ENCODE measurements at regions not wholly inside any gene's neighbourhood (a gene's known extent, or its start where the extent isn't known, plus 50 kb on each side); places are given as distances from the start of the nearest gene placed in this dataset.
"Not testable (repeated sequence)": the region's sequence is repeated elsewhere in the genome, so short reads cannot be mapped to it uniquely, and the experiment has no call there.

DNA sequence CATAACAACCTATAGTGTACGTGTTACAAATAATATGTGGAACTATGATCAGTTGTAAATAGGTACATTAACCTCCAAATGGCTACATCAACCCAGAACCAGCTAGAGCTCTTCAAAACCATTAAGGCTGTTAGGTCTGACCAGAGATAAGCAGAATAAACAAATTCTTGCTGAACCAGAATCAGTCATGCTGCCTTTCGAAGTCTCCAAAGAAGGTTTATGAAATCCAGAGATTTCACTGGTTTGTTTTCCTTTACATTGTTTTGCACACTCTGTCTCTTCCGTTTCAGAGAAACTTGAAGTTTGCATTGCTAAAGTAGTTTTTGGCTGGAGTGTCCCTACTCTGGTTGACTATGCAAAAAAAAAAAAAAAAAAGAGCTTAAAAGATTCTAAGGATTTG lies 177.3 kb upstream of the SLIT2 start:
- TF ChIP-seq CTCF (IDR thresholded peaks at IDR 0.05), result no peak
- no peaks in the 10 kb centered on the region for H3K36me3 ChIP-seq
- no peaks in the 10 kb centered on the region for H3K27me3 ChIP-seq (ENCODE audit: low read depth)
- H3K4me1 ChIP-seq, result no peaks in the 10 kb centered on the region
- intact Hi-C loops (cut with DNase I), result no loop called here
- DNase-seq (no peak), ATAC-seq (no peak)
- H3K9me3 ChIP-seq, result no peaks in the 10 kb centered on the region
- no peak overlapping the region for H3K4me3 ChIP-seq
- no peak overlapping the region for H3K27ac ChIP-seq

GRCh38 chr4:20065952-20066351 lies 185.8 kb upstream of the SLIT2 start:
- intact Hi-C loops (cut with DNase I), result no loop called here
- no peak for DNase-seq
- Histone ChIP-seq H3K9me3 (no peaks in the 10 kb centered on the region), H3K27me3 (ENCODE audit: low read depth) (no peaks in the 10 kb centered on the region), H3K4me1 (no peaks in the 10 kb centered on the region), H3K27ac (no peak overlapping the region), H3K36me3 (no peaks in the 10 kb centered on the region), H3K4me3 (no peak overlapping the region)
- no peak for ATAC-seq
- TF ChIP-seq CTCF (IDR thresholded peaks at IDR 0.05), result no peak

DNA sequence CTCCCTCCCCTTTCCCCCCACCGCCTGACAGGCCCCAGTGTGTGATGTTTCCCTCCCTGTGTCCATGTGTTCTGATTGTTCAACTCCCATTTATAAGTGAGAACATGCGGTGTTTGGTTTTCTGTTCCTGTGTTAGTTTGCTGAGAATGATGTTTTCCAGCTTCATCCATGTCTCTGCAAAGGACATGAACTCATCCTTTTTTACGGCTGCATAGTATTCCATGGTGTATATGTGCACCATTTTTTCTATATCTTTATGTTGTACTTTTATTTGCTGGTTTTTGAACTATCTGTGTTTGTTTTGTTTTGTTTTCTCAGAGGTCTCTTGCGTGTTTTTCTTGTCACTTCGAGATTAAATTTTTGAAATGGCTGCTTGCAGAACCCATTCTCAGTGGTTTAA lies 188.8 kb upstream of the SLIT2 start:
- ATAC-seq; H3K4me3 ChIP-seq; H3K27ac ChIP-seq; H3K9me3 ChIP-seq; H3K4me1 ChIP-seq; H3K27me3 ChIP-seq (ENCODE audit: low read depth); intact Hi-C loops (cut with DNase I); DNase-seq; H3K36me3 ChIP-seq: not testable (repeated sequence)

- ATAC-seq, result no peak
These were observed 189.7 kb upstream of the SLIT2 start for GRCh38 chr4:20062054-20062453.

DNA sequence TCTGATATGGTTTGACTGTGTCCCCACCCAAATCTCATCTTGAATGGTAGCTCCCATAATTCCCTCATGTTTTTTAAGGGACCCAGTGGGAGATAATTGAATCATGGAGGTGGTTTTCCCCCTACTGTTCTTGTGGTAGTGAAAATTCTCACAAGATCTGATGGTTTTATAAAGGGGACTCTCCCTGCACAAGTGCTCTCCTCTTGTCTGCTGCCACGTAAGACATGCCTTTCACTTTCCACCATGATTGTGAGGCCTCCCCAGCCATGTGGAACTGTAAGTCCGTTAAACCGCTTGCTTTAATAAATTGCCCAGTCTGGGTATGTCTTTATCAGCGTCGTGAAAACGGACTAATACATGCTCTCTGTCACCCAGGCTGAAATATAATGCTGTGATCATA lies 200.9 kb upstream of the SLIT2 start:
- no peak for ATAC-seq
- Histone ChIP-seq H3K4me1 (no peaks in the 10 kb centered on the region), H3K4me3 (no peak overlapping the region), H3K27me3 (ENCODE audit: low read depth) (no peaks in the 10 kb centered on the region), H3K36me3 (no peaks in the 10 kb centered on the region), H3K9me3 (no peaks in the 10 kb centered on the region), H3K27ac (no peak overlapping the region)
- no peak for DNase-seq
- no peak for TF ChIP-seq CTCF (IDR thresholded peaks at IDR 0.05)
- intact Hi-C loops (cut with DNase I), result no loop called here

More at GRCh38 chr4:20062054-20062453, 189.7 kb upstream of the SLIT2 start:
- no peaks in the 10 kb centered on the region for H3K27me3 ChIP-seq (ENCODE audit: low read depth)
- TF ChIP-seq CTCF (IDR thresholded peaks at IDR 0.05), result no peak
- H3K36me3 ChIP-seq, result no peaks in the 10 kb centered on the region
- no peaks in the 10 kb centered on the region for H3K4me1 ChIP-seq
- intact Hi-C loops (cut with DNase I), result no loop called here
- H3K27ac ChIP-seq, result no peak overlapping the region
- no peaks in the 10 kb centered on the region for H3K9me3 ChIP-seq
- no peak overlapping the region for H3K4me3 ChIP-seq
- no peak for DNase-seq

DNA sequence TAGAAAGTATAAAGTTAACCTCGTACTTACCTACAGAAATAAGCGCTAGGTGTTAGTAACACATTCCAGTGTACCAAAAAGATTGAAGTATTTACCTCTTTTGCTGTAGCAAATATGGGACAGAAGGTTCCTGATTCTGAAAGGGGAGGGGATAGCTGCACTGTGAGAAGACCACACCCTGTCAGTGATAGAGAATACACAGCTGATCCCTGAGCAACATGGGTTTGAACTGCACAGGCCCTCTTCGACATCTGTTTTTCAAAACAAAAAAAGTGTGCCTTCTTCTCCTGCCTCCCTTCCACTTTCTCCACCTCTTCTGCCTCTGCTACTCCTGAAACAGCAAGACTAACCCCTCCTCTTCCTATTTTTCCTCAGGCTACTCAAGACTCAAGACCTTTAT lies 201.8 kb upstream of the SLIT2 start:
- no peak for TF ChIP-seq CTCF (IDR thresholded peaks at IDR 0.05)
- Histone ChIP-seq H3K9me3 (no peaks in the 10 kb centered on the region), H3K27ac (no peak overlapping the region), H3K36me3 (no peaks in the 10 kb centered on the region), H3K4me3 (no peak overlapping the region), H3K4me1 (no peaks in the 10 kb centered on the region), H3K27me3 (ENCODE audit: low read depth) (no peaks in the 10 kb centered on the region)
- no peak for ATAC-seq
- intact Hi-C loops (cut with DNase I), result no loop called here
- DNase-seq, result no peak

Data from lower lobe of right lung (tissue), 2 donors.